AG10803 (cell line): ENCODE measurements at regions not wholly inside any gene's neighbourhood (a gene's known extent, or its start where the extent isn't known, plus 50 kb on each side); places are given as distances from the start of the nearest gene placed in this dataset.

Experiments
- DNase-seq: peaks from one replicate; pipeline ENCODE4 v3.0.0; 2010; ENCODE audit warnings: low read depth
- H3K4me3 ChIP-seq: 2 replicates; pipeline ENCODE4 v1.5.1; 2011; ENCODE audit warnings: mild to moderate bottlenecking, low read length, control low read depth
- TF ChIP-seq, protein P1 (sequence below): conservative IDR thresholded peaks from 2 replicates; pipeline ENCODE4 v1.5.1; 2011; ENCODE audit warnings: mild to moderate bottlenecking, low read length, control low read depth, inconsistent platforms

DNA sequence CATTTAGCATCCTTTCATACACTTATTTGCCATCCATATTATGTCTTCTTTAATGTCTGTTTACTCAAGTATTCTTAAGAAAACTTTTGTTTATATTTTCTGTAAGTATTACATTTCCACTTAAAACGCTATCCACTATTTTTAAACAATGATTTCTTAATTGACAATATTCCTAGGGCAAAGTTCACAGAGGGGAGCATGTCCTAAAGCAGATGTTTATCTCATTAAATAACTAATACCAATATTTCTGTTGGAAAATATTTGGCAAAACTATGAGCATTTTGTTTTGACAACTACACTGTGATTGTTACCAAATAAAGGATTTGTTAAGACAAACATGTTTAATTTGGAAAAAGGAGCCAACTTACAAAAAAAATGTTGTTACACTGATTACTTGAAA lies 643.3 kb downstream of the SLITRK5 start:
- no peak overlapping the region for H3K4me3 ChIP-seq
- TF ChIP-seq, protein P1, sequence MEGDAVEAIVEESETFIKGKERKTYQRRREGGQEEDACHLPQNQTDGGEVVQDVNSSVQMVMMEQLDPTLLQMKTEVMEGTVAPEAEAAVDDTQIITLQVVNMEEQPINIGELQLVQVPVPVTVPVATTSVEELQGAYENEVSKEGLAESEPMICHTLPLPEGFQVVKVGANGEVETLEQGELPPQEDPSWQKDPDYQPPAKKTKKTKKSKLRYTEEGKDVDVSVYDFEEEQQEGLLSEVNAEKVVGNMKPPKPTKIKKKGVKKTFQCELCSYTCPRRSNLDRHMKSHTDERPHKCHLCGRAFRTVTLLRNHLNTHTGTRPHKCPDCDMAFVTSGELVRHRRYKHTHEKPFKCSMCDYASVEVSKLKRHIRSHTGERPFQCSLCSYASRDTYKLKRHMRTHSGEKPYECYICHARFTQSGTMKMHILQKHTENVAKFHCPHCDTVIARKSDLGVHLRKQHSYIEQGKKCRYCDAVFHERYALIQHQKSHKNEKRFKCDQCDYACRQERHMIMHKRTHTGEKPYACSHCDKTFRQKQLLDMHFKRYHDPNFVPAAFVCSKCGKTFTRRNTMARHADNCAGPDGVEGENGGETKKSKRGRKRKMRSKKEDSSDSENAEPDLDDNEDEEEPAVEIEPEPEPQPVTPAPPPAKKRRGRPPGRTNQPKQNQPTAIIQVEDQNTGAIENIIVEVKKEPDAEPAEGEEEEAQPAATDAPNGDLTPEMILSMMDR, result no peak
- DNase-seq, result no peak

DNA sequence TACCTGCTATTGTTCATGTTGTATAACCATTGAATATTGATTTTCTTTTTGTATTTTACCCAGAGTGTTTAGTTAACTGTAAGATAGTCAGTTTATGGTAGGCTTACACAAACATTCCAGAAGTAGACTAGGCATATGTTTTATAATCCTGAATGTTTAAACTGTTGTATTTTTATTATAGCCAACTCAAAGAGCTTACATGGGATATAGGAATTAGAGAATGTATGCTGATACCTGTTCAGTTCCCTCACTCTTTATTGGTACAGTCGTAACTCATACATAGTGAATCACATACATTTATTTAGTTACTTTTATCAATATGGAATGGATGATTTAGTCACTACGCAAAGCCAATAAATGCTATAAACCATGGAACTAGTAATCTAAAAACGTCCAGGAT lies 657.9 kb downstream of the SLITRK5 start:
- no peak for DNase-seq
- TF ChIP-seq, protein P1, result no peak
- H3K4me3 ChIP-seq, result no peak overlapping the region

DNA sequence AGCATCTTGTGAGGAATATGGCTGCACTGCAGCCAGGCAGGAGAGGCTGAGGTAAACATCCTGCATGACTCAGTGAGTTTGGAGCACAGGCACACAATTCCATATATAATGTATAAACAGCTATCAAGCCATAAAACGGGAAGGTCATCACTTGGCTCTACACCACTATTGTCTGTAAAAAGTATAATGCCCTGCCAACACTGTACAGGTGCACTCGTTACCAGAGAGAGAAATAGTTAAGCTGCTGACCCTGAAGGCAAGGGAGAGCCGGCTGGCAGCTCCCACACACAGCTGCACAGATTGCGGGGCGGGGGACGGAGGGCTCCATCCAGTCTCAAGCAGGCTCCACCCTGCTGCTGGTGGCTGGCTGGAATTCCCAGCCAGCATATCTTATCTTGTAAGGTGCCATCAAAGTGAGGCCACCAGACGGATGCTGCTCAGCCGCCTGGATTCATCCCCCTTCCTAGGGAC lies 668.1 kb downstream of the SLITRK5 start:
- H3K4me3 ChIP-seq, result no peak overlapping the region
- TF ChIP-seq, protein P1, result no peak
- DNase-seq, result no peak

DNA sequence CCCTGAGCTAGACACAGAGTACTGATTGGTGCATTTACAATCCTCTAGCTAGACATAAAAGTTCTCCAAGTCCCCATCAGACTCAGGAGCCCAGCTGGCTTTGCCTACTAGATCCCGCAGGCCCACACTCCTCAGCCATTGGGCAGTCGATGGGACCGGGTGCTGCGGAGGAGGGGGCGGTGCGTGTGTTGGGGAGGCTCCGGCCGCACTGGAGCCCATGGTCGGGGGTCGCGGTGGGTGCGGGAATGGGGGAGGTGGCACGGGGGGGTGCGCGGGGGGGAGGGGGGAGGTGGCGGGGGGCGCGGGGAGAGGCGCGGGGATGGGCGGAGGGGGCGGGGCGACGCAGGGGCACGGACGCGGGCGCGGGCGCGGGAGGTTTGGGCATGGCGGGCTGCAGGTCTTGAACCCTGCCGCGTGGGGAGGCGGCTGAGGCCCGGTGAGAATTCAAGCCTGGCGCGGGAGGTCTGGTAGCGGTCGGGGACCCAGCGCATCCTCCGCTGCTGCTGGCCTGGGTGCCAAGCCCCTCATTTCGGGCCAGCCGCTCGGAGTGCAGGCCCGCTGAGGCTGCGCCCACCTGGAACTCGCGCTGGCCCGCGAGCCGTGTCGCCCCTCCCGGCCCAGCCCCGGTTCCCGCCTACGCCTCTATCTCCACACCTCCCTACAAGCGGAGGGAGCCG lies 674.1 kb downstream of the SLITRK5 start:
- TF ChIP-seq, protein P1, result no peak
- no peak for DNase-seq
- no peak overlapping the region for H3K4me3 ChIP-seq

DNA sequence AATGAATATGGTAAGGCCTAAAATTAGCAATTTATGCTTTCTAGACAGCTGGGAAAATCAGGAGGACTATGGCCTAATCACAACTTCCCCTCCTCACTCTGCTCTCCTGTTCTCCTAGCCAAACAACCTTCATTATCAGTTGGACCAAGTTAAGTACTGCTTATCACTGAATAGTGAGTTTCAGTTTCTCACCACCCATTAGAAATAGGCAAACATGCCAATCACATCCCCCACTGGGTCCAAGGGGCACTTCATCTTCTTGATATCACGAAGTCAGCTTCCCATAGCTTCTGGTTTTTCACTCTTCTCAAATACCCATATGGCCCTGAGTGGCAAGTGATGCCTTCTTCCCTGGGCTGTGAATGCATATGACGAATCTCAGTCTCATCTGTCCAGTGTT lies 689.6 kb downstream of the SLITRK5 start:
- TF ChIP-seq, protein P1, result no peak
- H3K4me3 ChIP-seq, result no peak overlapping the region
- no peak for DNase-seq

DNA sequence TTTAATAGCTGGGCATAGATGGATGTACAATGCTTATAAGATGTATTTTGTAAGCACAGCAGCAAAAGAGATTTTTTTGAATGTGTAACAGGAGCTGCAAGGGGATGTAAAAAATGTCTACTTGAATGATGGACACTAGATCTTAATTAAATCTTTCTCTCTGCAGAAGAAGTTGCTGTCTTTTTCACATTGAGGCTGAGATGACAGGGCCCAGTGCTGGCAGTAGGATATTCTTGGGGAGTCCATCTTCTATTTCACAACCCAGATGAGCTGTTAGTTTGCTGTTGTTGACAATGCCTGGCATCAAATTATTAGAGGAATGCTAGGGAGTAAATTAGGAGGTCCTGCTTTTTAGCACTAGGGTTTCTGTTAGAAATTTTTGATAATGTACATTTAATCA lies 698.7 kb downstream of the SLITRK5 start:
- DNase-seq, result no peak
- H3K4me3 ChIP-seq, result no peak overlapping the region
- TF ChIP-seq, protein P1, result no peak

DNA sequence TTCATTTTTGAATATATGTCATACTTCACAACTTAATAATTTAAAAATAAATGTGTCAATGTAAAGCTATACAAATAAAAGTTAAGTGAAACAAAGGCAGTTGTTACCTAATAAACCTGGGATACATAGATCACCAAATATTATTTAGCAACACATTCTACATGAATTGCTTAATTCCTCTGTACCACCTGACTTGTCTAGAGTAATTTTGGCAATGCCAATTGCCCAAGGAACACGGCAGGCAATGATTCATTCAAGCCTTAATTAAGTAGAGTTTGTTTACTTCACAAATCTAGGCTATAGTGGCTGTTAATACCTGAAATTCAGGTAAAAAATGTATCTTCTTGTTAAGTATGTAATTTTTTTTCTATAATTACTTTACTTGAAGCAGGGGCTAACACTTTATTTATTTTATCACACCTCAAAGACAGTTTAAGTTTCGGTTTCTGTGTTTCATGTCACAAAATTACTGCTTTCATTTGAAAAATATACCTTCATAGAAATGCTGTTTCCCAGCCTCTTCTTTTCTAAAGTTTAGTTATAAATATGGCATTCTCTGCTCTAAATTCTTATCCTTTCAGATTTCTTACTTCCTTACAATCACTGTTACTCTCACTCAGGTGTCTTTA lies 705.7 kb downstream of the SLITRK5 start:
- no peak overlapping the region for H3K4me3 ChIP-seq
- DNase-seq, result no peak
- TF ChIP-seq, protein P1, result no peak
